ENCODE measurements at regions not wholly inside any gene's neighbourhood (a gene's known extent, or its start where the extent isn't known, plus 50 kb on each side); places are given as distances from the start of the nearest gene placed in this dataset.

DNA sequence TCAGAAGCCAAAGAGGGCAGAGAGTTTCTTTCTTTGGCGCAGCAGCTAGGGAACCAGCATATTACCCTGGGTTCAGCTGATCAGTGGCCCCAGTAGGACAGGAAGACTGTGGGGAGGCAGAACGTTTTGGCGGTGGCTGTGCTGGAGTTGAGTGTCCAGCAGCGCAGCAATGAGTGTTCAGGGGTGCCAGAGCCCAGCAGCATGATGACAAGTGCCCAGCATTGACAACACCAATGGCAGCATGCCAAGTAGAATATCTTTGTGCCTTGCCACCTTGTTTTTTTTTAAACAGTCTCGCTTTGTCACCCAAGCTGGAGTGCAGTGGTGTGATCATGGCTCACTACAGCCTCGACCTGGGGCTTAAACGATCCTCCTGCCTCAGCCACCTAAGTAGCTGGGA is 106.7 kb upstream of the CDC42BPA start:
- Histone ChIP-seq H3K36me3 (ENCODE audit: insufficient read depth in 1 of 2, low read depth in 1 of 2) (no peaks in the 10 kb centered on the region), H3K27ac (no peak overlapping the region), H3K4me1 (peaks cover 8% of the 10 kb centered on the region), H3K27me3 (ENCODE audit: insufficient read depth in 3 of 3, low read length in 2 of 3) (no peaks in the 10 kb centered on the region), H3K9me3 (no peaks in the 10 kb centered on the region), H3K4me3 (no peak overlapping the region)
- TF ChIP-seq, protein P1, sequence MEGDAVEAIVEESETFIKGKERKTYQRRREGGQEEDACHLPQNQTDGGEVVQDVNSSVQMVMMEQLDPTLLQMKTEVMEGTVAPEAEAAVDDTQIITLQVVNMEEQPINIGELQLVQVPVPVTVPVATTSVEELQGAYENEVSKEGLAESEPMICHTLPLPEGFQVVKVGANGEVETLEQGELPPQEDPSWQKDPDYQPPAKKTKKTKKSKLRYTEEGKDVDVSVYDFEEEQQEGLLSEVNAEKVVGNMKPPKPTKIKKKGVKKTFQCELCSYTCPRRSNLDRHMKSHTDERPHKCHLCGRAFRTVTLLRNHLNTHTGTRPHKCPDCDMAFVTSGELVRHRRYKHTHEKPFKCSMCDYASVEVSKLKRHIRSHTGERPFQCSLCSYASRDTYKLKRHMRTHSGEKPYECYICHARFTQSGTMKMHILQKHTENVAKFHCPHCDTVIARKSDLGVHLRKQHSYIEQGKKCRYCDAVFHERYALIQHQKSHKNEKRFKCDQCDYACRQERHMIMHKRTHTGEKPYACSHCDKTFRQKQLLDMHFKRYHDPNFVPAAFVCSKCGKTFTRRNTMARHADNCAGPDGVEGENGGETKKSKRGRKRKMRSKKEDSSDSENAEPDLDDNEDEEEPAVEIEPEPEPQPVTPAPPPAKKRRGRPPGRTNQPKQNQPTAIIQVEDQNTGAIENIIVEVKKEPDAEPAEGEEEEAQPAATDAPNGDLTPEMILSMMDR (IDR thresholded peaks at IDR 0.05): no peak
- ATAC-seq (no peak), DNase-seq (no peak)
- 87 to 91% (median 88%) methylated on average over 7 of the region's 7 CpGs for WGBS, 3 donors
- intact Hi-C loops (cut with DNase I): loop anchor here in 1 of 2 donors (5.0 kb wide), 1 partner anchor 68 kb away; no protein-coding TSS in a partner anchor

DNA sequence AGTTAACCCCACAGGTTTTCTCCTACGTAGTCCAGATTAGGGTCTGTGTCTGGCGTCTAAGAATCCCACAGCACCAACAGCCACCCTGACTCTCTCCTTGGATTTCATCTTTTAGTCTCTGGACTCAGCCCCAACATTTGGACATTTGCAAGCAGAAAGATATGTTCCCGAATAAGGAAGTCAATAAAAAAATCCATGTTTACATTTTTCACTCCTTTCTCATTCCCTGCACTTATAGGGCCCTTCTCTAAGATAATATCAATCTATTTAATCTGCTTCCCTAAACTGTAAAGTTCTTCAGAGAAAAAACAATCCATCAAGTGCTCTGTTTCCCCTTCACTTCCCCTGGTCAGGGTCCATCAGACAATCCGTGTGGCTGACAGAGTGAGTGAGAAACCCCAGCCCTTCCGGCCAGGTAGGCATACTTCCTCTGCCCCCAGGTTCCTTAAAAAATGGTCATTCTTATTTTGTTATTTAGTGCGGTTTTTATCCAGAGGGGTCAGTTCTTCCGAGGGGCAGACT is 105.9 kb upstream of the CDC42BPA start:
- intact Hi-C loops (cut with DNase I): no loop called here
- Histone ChIP-seq H3K4me1 (peaks cover under 1% of the 10 kb centered on the region), H3K9me3 (no peaks in the 10 kb centered on the region), H3K27ac (no peak overlapping the region), H3K27me3 (ENCODE audit: insufficient read depth in 3 of 3, low read length in 2 of 3) (no peaks in the 10 kb centered on the region), H3K4me3 (no peak overlapping the region), H3K36me3 (ENCODE audit: insufficient read depth in 1 of 2, low read depth in 1 of 2) (no peaks in the 10 kb centered on the region)
- ATAC-seq (no peak), DNase-seq (no peak)
- TF ChIP-seq, protein P1 (IDR thresholded peaks at IDR 0.05): no peak
- WGBS, 3 donors: 83 to 86% (median 86%) methylated on average over 7 of the region's 7 CpGs

DNA sequence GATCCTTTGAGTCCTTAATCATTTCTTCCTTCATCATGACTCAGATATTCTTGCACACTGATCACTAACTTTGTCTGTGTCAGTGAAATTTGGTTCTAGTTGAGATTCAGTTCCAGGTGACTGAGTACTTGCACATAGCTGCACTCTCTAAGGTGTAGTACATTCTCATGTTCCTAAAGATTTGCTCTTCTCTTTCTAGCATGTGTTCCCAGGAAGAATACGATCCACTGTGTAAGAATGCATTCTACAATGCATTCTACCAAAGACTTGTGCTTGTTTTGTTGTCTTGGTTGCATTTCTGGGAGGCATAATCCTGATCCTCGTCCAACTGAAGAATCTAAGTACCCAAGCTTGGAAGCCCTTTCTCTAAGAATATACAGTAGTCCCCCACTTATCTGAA is 104.3 kb upstream of the CDC42BPA start:
- Histone ChIP-seq H3K9me3 (no peaks in the 10 kb centered on the region), H3K4me1 (no peaks in the 10 kb centered on the region), H3K4me3 (no peak overlapping the region), H3K36me3 (ENCODE audit: insufficient read depth in 1 of 2, low read depth in 1 of 2) (no peaks in the 10 kb centered on the region), H3K27me3 (ENCODE audit: insufficient read depth in 3 of 3, low read length in 2 of 3) (no peaks in the 10 kb centered on the region), H3K27ac (no peak overlapping the region)
- ATAC-seq (no peak), DNase-seq (no peak)
- intact Hi-C loops (cut with DNase I): no loop called here
- TF ChIP-seq, protein P1 (IDR thresholded peaks at IDR 0.05): no peak
- WGBS, 3 donors: 83 to 89% (median 88%) methylated on average over 2 of the region's 2 CpGs

DNA sequence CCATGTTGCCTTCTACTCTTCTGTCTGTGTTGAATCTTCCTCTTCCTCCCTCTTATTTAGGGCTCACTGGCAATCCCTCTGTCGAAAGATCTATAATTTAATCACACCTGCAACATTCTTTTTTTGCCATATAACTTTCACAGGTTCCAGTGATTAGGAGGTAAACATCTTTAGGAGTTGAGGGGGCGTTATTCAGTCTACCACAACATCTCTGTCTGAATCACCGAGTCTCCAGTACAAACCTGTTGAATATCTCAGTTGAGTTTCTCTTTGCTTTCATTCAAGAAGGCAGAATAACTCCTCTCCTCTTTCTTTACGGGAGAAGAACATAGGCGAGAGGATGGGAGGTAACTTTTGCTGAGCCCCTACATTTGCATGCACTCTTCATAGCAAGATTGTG is 101.9 kb upstream of the CDC42BPA start:
- Histone ChIP-seq H3K4me1 (no peaks in the 10 kb centered on the region), H3K4me3 (no peak overlapping the region), H3K27me3 (ENCODE audit: insufficient read depth in 3 of 3, low read length in 2 of 3) (no peaks in the 10 kb centered on the region), H3K27ac (no peak overlapping the region), H3K9me3 (no peaks in the 10 kb centered on the region), H3K36me3 (ENCODE audit: insufficient read depth in 1 of 2, low read depth in 1 of 2) (no peaks in the 10 kb centered on the region)
- WGBS, 3 donors: 88 to 91% (median 90%) methylated on average over 5 of the region's 5 CpGs
- DNase-seq (no peak), ATAC-seq (no peak)
- TF ChIP-seq, protein P1 (IDR thresholded peaks at IDR 0.05): no peak
- intact Hi-C loops (cut with DNase I): no loop called here

Data from psoas muscle (tissue), 7 donors.